ENCODE measurements at regions not wholly inside any gene's neighbourhood (a gene's known extent, or its start where the extent isn't known, plus 50 kb on each side); places are given as distances from the start of the nearest gene placed in this dataset.

DNA sequence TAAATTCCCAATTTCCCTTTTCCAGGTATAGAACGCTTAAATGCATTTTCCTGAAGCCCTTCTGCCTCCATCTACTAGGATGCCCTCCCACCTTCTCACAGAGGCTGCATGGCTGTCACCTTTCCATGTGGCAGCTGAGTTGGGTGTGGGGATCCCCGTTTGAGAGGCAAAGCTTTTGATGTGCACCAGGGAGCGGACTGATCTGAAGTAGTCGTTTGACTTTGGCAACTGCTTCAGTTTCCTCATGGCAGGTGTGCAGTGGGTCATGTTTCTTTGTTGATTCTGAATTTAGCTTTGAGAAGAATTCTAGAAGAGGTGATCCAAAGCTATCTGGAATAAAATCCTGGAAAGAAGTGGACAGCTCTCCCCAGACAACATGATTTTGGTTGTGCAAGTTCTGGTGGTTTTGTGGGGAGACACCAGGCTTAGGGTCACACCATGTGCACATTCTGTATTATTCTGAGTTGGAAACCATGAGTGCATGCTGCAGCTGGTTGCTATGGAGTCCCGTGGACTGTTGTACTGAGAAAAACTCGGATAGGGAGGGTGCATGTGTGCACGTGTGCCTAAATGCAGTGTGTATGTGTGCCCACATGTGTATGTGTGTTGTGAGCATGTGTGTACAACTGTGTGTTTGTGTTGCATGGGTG lies 63.5 kb downstream of the GADD45G start:
- TF ChIP-seq, protein P1, sequence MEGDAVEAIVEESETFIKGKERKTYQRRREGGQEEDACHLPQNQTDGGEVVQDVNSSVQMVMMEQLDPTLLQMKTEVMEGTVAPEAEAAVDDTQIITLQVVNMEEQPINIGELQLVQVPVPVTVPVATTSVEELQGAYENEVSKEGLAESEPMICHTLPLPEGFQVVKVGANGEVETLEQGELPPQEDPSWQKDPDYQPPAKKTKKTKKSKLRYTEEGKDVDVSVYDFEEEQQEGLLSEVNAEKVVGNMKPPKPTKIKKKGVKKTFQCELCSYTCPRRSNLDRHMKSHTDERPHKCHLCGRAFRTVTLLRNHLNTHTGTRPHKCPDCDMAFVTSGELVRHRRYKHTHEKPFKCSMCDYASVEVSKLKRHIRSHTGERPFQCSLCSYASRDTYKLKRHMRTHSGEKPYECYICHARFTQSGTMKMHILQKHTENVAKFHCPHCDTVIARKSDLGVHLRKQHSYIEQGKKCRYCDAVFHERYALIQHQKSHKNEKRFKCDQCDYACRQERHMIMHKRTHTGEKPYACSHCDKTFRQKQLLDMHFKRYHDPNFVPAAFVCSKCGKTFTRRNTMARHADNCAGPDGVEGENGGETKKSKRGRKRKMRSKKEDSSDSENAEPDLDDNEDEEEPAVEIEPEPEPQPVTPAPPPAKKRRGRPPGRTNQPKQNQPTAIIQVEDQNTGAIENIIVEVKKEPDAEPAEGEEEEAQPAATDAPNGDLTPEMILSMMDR (tag by site-specific recombination; IDR thresholded peaks at IDR 0.05) = no peak
- TF ChIP-seq ZNF549 (tag by site-specific recombination; IDR thresholded peaks at IDR 0.05) (no peak), ZNF274 (IDR thresholded peaks at IDR 0.05; ENCODE audit: low read length) (no peak), ZNF274 (tag by site-specific recombination; IDR thresholded peaks at IDR 0.05; ENCODE audit: borderline replicate concordance) (no peak), ZBTB17 (tag by site-specific recombination; IDR thresholded peaks at IDR 0.05) (no peak), ZNF747 (tag by site-specific recombination; IDR thresholded peaks at IDR 0.05) (no peak), ZNF792 (tag by site-specific recombination; IDR thresholded peaks at IDR 0.05) (no peak), HOXA7 (CRISPR knock-in tag; IDR thresholded peaks at IDR 0.05; ENCODE audit: borderline replicate concordance) (no peak)
- TF ChIP-seq, protein P2, sequence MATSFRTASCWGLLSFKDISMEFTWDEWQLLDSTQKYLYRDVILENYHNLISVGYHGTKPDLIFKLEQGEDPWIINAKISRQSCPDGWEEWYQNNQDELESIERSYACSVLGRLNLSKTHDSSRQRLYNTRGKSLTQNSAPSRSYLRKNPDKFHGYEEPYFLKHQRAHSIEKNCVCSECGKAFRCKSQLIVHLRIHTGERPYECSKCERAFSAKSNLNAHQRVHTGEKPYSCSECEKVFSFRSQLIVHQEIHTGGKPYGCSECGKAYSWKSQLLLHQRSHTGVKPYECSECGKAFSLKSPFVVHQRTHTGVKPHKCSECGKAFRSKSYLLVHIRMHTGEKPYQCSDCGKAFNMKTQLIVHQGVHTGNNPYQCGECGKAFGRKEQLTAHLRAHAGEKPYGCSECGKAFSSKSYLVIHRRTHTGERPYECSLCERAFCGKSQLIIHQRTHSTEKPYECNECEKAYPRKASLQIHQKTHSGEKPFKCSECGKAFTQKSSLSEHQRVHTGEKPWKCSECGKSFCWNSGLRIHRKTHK (tag by site-specific recombination; IDR thresholded peaks at IDR 0.05) = no peak
